ENCODE measurements at regions not wholly inside any gene's neighbourhood (a gene's known extent, or its start where the extent isn't known, plus 50 kb on each side); places are given as distances from the start of the nearest gene placed in this dataset.

- no peak for ATAC-seq
- Histone ChIP-seq H3K9me3 (no peaks in the 10 kb centered on the region), H3K36me3 (no peaks in the 10 kb centered on the region), H3K4me3 (no peak overlapping the region), H3K4me1 (no peaks in the 10 kb centered on the region), H3K27ac (no peak overlapping the region), H3K27me3 (no peaks in the 10 kb centered on the region)
- no peak for TF ChIP-seq CTCF (IDR thresholded peaks at IDR 0.05)
- peak in 1 of 4 donors; percentile 25 for DNase-seq
- intact Hi-C loops (cut with DNase I), result no loop called here
Observed at GRCh38 chr12:85568395-85569103, 267.7 kb downstream of the RASSF9 start.

GRCh38 chr12:85569261-85569660 is 266.9 kb downstream of the RASSF9 start:
- intact Hi-C loops (cut with DNase I), result no loop called here
- no peak for TF ChIP-seq CTCF (IDR thresholded peaks at IDR 0.05)
- Histone ChIP-seq H3K9me3 (no peaks in the 10 kb centered on the region), H3K36me3 (no peaks in the 10 kb centered on the region), H3K4me3 (no peak overlapping the region), H3K4me1 (no peaks in the 10 kb centered on the region), H3K27me3 (no peaks in the 10 kb centered on the region), H3K27ac (no peak overlapping the region)
- DNase-seq (no peak), ATAC-seq (no peak)

GRCh38 chr12:85572956-85573355 is 263.3 kb downstream of the RASSF9 start:
- no peaks in the 10 kb centered on the region for H3K9me3 ChIP-seq
- no peak overlapping the region for H3K4me3 ChIP-seq
- no peaks in the 10 kb centered on the region for H3K27me3 ChIP-seq
- ATAC-seq (no peak), DNase-seq (no peak)
- no peak overlapping the region for H3K27ac ChIP-seq
- intact Hi-C loops (cut with DNase I), result loop anchor here in 1 of 2 donors (10.0 kb wide), 1 partner anchor 292 kb away; no protein-coding TSS in a partner anchor
- TF ChIP-seq CTCF (IDR thresholded peaks at IDR 0.05), result no peak
- no peaks in the 10 kb centered on the region for H3K4me1 ChIP-seq
- H3K36me3 ChIP-seq, result no peaks in the 10 kb centered on the region

GRCh38 chr12:85573635-85574214 is 262.5 kb downstream of the RASSF9 start:
- no peak overlapping the region for H3K27ac ChIP-seq
- ATAC-seq (no peak), DNase-seq (no peak)
- intact Hi-C loops (cut with DNase I), result loop anchor here in 1 of 2 donors (10.0 kb wide), 1 partner anchor 291 kb away; no protein-coding TSS in a partner anchor
- no peak overlapping the region for H3K4me3 ChIP-seq
- no peaks in the 10 kb centered on the region for H3K27me3 ChIP-seq
- no peaks in the 10 kb centered on the region for H3K9me3 ChIP-seq
- no peaks in the 10 kb centered on the region for H3K36me3 ChIP-seq
- no peaks in the 10 kb centered on the region for H3K4me1 ChIP-seq
- no peak for TF ChIP-seq CTCF (IDR thresholded peaks at IDR 0.05)

GRCh38 chr12:85574291-85574690 is 261.9 kb downstream of the RASSF9 start:
- no peaks in the 10 kb centered on the region for H3K9me3 ChIP-seq
- ATAC-seq (no peak), DNase-seq (no peak)
- H3K4me3 ChIP-seq, result no peak overlapping the region
- H3K27ac ChIP-seq, result no peak overlapping the region
- H3K27me3 ChIP-seq, result no peaks in the 10 kb centered on the region
- no peaks in the 10 kb centered on the region for H3K36me3 ChIP-seq
- TF ChIP-seq CTCF (IDR thresholded peaks at IDR 0.05), result no peak
- intact Hi-C loops (cut with DNase I), result loop anchor here in 1 of 2 donors (10.0 kb wide), 1 partner anchor 291 kb away; no protein-coding TSS in a partner anchor
- no peaks in the 10 kb centered on the region for H3K4me1 ChIP-seq
